Posterior vena cava (tissue), 2 donors: ENCODE measurements at regions not wholly inside any gene's neighbourhood (a gene's known extent, or its start where the extent isn't known, plus 50 kb on each side); places are given as distances from the start of the nearest gene placed in this dataset.
"Not testable (repeated sequence)": the region's sequence is repeated elsewhere in the genome, so short reads cannot be mapped to it uniquely, and the experiment has no call there.

Source experiments
- DNase-seq: peaks from one replicate; pipeline ENCODE4 v3.0.0-alpha.2; 2020; ENCODE audit warnings: low spot score
- intact Hi-C, 2 donors: fragments of 100-400 bp; cut with DNase I; formaldehyde crosslinking; loops; one replicate each; pipeline versions ENCODE4 v1.14.1 to v1.14.2; 2022 to 2023
- donor health status: DM: yes; HTN: yes; CAD: no.
- donor health status: DM: yes; HTN: yes; CAD: no.

DNA sequence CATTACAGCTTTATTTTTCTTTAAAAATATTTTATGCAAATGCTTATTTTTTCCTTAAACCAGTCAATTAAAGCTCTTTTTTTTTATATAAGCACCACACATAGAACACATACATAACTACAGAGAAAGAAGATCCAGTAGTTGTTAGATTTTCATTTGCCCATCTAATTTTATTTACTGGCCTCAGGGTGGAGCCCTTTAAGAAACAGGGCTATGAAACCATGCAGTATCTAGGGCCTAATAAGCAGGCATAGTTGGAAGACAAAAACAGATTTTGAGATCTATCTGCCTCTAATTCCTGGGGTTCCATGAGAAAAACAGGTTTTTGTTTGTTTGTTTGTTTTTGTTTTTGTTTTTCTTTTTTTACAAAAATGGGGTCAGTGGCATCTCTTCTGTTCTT lies 120.6 kb downstream of the BCHE start:
- no peak for DNase-seq
- intact Hi-C loops: no loop called here

DNA sequence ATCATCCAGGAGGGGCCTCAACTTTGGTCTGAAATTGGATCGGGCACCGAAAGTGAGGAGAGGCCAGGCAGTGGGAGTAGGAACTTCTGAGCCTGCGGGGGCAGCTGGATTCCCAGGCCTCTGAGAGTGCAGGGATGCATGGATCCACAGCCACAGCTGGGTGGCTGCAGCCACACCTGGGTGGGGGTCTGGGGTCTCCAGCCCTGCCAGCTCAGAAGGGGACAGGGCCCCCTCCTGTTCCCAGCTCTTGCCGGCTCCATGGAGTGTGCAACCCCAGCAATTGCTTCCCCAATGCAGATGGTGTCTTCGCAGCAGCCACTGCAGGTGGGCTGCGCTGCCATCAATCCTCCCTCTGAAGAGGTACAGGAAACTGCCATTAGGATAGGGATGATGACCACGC lies 123.7 kb downstream of the BCHE start:
- no peak for DNase-seq
- intact Hi-C loops: no loop called here

GRCh38 chr3:165712382-165712781 lies 124.8 kb downstream of the BCHE start:
- intact Hi-C loops: no loop called here
- no peak for DNase-seq

DNA sequence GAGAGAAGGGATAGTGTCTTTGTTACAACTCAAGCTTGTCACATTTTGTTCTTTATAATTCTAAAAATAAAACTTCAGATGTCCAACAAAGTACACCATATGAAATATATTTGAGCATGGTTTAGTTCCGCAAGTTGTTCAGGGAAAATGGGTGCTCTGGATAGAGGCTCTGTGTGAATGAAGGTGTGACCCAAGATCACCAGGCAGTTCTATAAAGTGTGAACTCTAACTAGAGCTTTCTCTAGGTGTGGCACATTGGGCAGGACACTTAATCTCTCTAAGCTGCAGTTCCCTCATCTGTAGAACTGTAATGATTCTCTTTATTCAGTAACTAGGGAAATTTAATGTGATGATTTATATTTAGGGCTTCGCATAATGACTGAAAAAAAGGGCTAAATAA lies 139.3 kb downstream of the BCHE start:
- no peak for DNase-seq
- intact Hi-C loops: no loop called here

- intact Hi-C loops: no loop called here
- no peak for DNase-seq
These were observed 140.7 kb downstream of the BCHE start for GRCh38 chr3:165696496-165696895.

DNA sequence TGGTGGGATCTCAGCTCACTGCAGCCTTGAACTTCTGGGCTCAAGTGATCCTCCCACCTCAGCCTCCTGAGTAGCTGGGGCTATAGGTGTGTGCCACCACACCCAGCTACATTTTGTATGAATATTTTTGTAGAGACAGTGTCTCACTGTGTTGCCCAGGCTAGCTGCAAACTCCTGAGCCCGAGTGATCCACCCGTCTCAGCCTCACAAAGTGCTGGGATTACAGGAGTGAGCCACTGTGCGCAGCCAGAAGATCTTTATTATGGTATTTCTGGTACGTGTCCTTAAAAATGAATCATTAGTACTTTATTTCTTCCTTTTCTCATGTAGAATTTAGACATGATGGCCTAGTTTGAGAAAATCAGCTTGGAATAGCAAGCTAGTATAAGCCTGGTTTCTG lies 153.3 kb downstream of the BCHE start:
- DNase-seq: no peak

DNA sequence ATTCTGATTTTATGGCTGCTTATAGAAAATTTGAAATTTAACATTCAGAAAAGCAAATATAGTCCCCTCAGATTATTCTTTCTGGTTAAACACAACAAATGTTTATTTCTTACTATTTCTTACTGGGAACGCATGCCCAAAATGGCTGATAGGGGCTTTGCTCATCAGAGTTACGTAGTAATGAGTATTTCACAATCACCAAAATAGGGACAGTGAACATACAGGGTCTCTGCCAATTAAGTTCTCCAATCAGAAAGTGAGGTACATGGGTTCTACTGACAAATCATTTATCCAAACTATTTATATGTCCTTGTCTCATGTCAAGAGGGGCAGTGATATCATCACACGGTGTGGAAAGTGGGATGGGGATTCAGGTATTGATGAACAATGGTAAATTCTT lies 154.5 kb downstream of the BCHE start:
- intact Hi-C loops: no loop called here

More for the DNA sequence above, 153.3 kb downstream of the BCHE start:
- intact Hi-C loops: no loop called here

GRCh38 chr3:165669967-165670366 lies 167.3 kb downstream of the BCHE start:
- no peak for DNase-seq
- intact Hi-C loops: no loop called here

More for the DNA sequence above, 154.5 kb downstream of the BCHE start:
- DNase-seq: no peak

DNA sequence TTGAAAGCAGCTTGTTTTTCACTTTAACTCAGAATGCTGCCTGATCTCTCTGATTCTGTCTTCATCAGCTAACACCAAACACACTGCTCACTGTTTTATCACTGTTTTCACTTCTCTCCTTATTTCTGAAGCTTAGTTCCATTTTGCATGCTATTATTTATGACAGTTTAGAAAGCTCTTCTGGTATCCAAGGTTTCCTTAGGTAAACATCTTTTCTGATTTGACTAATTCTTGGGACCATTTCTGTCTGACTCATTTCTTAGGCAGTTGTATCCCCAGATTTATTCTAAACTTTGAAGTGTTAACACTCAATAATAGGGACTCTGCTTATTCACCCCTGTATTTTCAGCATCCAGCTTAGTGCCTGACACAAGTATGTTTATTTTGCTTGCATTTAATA lies 167.7 kb downstream of the BCHE start:
- no peak for DNase-seq
- intact Hi-C loops: no loop called here

DNA sequence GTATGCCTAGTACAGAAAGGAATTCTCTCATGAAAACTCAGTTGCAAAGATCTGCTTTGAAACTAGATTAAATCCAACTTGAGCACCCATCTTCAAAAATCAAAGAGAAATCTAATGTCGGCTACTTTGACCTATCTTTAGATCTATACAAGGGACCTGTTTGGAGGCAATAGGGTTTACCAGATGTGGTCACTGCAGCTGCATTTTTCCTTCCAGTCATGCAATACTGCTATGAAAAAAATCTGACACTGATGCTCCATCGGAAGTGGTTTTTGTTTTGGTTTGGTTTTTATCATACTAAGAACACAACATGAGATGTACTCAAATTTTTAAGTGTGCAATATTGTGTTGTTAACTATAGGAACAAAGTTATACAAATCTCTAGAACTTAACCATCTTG lies 169.5 kb downstream of the BCHE start:
- intact Hi-C loops: no loop called here
- DNase-seq: no peak

GRCh38 chr3:165658027-165658426 lies 179.2 kb downstream of the BCHE start:
- no peak for DNase-seq
- intact Hi-C loops: no loop called here

DNA sequence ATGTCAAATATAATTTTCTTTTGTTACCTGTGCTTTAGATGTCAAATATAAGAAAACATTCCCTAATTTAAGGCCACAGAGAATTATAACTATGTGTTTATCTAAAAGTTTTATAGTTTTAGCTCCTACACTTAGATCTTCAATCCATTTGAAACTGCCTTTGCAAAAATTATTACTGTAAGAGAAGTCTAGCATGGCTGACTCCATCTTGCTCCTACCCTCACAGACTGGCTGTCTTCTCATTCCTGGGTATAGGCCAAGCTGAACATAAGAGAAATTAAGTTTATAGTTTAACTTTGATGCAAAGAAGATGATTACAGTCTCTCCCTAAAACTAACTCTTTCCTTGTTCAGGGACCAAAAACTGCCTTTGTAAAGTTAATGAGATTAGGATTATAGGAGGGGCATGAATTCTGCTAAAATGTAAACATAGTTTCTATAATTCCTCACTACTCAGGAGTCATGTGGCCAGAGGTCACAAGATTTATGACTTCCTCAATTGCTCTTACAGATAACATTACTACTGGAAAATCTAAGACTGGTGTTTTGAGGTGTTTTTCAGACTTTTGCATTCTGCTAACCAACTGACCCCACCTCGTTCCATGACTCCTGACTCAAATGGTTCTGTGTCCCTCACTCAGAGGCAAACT lies 184.0 kb downstream of the BCHE start:
- intact Hi-C loops: no loop called here
- DNase-seq: no peak

- DNase-seq, intact Hi-C loops: not testable (repeated sequence)
These were observed 187.9 kb downstream of the BCHE start for GRCh38 chr3:165649282-165649681.

- intact Hi-C loops: no loop called here
- DNase-seq: no peak
These were observed 192.0 kb downstream of the BCHE start for GRCh38 chr3:165645191-165645590.

- intact Hi-C loops: no loop called here
- DNase-seq: no peak
These were observed 192.9 kb downstream of the BCHE start for GRCh38 chr3:165644331-165644730.

DNA sequence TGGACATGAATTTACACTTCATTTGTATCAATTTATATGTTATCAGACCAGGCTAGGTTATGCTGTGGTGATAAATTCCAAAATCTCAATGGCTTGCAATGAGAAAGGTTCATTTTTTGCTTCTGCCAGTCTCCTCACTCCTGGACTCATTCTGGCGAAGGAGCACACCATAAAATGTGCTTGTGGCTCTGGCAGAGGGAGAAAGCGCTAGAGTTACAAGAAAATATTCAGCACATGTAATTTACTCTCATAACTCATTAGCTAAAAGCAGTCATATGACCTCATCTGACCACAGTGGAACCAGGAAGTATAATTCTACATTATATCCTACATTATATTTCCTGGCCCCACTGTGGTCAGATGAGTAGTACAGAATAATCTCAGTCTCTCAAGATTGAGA lies 193.8 kb downstream of the BCHE start:
- DNase-seq: no peak
- intact Hi-C loops: no loop called here

- intact Hi-C loops: no loop called here
- DNase-seq: no peak
These were observed 194.3 kb downstream of the BCHE start for GRCh38 chr3:165642761-165643420.

DNA sequence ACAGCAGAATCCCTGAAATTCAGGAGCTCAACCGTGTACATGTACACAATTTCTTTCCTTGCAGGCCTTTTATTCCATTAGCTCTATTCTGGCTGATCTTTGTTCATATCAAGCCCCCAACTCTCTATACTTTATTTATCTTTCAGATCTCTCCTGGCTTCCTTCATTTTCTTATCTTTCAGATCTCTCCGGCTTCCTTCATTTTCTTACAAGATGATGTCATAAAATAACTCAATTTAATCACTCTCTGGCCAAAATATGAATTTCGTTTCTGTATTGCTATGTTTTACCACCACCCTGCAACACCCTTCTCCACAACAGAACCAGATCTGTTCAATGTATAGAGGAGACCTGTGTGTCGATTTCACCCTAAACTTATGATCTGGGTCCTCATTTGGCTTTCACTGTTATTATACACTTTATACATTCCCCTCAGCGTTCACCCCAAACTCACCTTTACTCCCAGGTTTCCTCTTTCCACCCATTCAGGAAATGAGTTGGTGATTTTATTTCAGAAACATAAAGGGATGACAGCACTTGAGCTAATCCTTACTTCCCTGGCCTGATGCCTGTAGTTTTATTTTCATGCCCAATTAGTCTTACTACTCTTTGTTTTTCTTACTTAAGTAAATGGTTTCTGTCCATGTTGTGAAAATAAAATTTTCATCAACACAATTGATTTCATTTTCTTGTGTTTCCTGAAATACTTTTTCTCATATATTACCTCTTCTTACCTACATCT lies 195.5 kb downstream of the BCHE start:
- DNase-seq: no peak
- intact Hi-C loops: no loop called here

DNA sequence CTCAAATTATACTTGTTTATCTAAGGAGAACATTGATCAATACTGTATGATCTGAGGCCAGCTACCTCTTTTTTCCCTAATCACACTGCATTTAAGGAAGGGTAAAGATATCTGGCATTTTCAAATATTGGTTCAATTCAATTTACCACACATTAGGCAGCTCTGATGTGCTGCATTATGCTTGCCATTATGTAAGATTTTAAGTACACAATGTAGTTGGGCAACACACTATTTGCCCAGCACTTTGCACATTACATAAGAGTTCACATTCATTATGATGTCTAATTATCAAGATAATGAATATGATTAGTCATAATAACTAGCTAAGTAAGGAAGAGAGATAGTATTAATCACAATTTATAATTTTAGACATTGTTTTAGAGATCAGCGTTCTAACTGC lies 196.3 kb downstream of the BCHE start:
- no peak for DNase-seq
- intact Hi-C loops: no loop called here

GRCh38 chr3:165640031-165640430 lies 197.2 kb downstream of the BCHE start:
- intact Hi-C loops: no loop called here
- no peak for DNase-seq

DNA sequence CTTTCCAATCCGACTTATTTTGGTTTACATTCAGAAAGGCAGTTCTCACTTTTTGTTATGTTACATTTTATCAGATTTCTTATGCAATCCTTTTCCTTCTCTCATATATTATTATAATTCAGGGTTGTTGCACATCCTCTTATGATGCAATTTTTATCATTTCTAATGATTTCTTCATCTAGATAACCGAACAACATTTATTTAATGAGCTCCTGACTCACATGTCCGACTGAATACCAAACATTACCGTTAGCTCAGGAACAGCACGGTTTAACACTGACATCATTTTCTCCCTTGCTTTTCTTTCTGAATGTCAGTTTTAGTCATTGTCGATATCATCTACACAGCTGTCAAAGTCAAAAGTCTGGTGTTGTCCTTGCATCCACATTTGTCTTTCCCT lies 199.2 kb downstream of the BCHE start:
- intact Hi-C loops: no loop called here
- no peak for DNase-seq
